ENCODE measurements at regions not wholly inside any gene's neighbourhood (a gene's known extent, or its start where the extent isn't known, plus 50 kb on each side); places are given as distances from the start of the nearest gene placed in this dataset.
A peak's percentile ranks its signal among the peaks of the same experiment; 100 is the strongest.

DNA sequence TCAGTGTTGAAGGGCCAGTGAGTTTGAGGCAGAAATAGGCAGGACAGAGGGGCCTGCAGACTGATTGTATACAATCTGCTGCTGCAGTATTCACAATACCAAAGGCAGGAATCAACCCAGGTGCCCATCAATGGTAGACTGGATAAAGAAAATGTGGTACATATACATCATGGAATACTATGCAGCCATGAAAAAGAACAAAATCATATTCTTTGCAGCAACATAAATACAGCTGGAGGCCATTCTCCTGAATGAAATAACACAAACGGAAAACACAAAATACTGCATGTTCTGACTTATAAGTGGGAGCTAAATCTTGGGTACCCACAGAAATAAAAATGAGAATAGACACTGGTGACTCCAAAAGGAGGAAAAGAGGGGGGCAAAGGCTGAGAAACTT is 485.1 kb downstream of the XYLT1 start:
- ChIA-PET POLR2A (no interaction called here), CTCF (interaction anchor here (0.6 kb wide), 1 partner anchor 31 kb away, joined by 3 read pairs; no protein-coding TSS in a partner anchor)
- H3K4me1 ChIP-seq (ENCODE audit: control insufficient read depth, insufficient read depth, low read length) = no peaks in the 10 kb centered on the region
- H3K27ac ChIP-seq (ENCODE audit: extremely low read depth, low read depth, low read length) = no peak overlapping the region
- H3K9me3 ChIP-seq (ENCODE audit: control insufficient read depth, insufficient read depth, low read depth, low read length) = no peaks in the 10 kb centered on the region
- no peaks in the 10 kb centered on the region for H3K36me3 ChIP-seq (ENCODE audit: control insufficient read depth in 2 of 2, insufficient read depth in 1 of 2, low read length in 2 of 2)
- no peak overlapping the region for H3K4me3 ChIP-seq (ENCODE audit: low read depth, low read length)
- TF ChIP-seq ZSCAN23 (tag by site-specific recombination; IDR thresholded peaks at IDR 0.05) = no peak
- TF ChIP-seq ZNF433 (tag by site-specific recombination; IDR thresholded peaks at IDR 0.05; ENCODE audit: low read depth) = no peak
- no peak for TF ChIP-seq RBAK (tag by site-specific recombination; IDR thresholded peaks at IDR 0.05)
- peak; percentile 61 for TF ChIP-seq ZNF146 (tag by site-specific recombination; IDR thresholded peaks at IDR 0.05)

DNA sequence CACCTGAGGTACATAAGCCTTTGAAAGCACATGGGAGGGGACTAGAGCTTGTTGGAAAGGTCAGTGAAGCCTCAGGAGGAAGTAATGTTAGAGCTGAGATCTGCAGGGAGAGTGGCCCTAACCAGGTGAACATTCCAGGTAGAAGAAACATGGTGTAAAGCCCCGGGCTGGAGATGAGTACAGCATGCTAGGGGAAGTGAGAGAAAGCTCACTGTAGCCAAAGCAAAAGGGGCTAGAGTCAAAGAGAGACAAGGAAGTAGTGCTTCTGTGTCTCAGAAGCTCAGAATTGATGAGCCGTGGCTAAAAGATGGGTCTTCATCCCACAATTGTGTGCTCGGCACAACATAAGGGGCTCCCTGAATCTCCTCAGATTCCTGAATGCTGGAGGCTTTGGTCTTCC is 481.8 kb downstream of the XYLT1 start:
- Histone ChIP-seq H3K4me1 (ENCODE audit: control insufficient read depth, insufficient read depth, low read length) (no peaks in the 10 kb centered on the region), H3K27ac (ENCODE audit: extremely low read depth, low read depth, low read length) (no peak overlapping the region), H3K36me3 (ENCODE audit: control insufficient read depth in 2 of 2, insufficient read depth in 1 of 2, low read length in 2 of 2) (no peaks in the 10 kb centered on the region), H3K4me3 (ENCODE audit: low read depth, low read length) (no peak overlapping the region), H3K9me3 (ENCODE audit: control insufficient read depth, insufficient read depth, low read depth, low read length) (no peaks in the 10 kb centered on the region)
- TF ChIP-seq ZNF558 (tag by site-specific recombination; IDR thresholded peaks at IDR 0.05) (no peak), ZNF701 (tag by site-specific recombination; IDR thresholded peaks at IDR 0.05) (no peak), ZNF510 (tag by site-specific recombination; IDR thresholded peaks at IDR 0.05; ENCODE audit: insufficient replicate concordance) (no peak), GLI2 (tag by site-specific recombination; IDR thresholded peaks at IDR 0.05; ENCODE audit: borderline replicate concordance, low read depth) (no peak), ZNF114 (tag by site-specific recombination; IDR thresholded peaks at IDR 0.05) (no peak), ZFP69B (tag by site-specific recombination; IDR thresholded peaks at IDR 0.05) (no peak), ZNF473 (tag by site-specific recombination; IDR thresholded peaks at IDR 0.05) (no peak), BCL11B (tag by site-specific recombination; IDR thresholded peaks at IDR 0.05; ENCODE audit: low read depth) (no peak), ZBTB1 (tag by site-specific recombination; IDR thresholded peaks at IDR 0.05) (no peak), GFI1B (tag by site-specific recombination; IDR thresholded peaks at IDR 0.05) (no peak), ZNF785 (tag by site-specific recombination; IDR thresholded peaks at IDR 0.05) (no peak), ZBTB20 (tag by site-specific recombination; IDR thresholded peaks at IDR 0.05) (no peak), ZNF623 (tag by site-specific recombination; IDR thresholded peaks at IDR 0.05) (no peak)
- TF ChIP-seq, protein P1, sequence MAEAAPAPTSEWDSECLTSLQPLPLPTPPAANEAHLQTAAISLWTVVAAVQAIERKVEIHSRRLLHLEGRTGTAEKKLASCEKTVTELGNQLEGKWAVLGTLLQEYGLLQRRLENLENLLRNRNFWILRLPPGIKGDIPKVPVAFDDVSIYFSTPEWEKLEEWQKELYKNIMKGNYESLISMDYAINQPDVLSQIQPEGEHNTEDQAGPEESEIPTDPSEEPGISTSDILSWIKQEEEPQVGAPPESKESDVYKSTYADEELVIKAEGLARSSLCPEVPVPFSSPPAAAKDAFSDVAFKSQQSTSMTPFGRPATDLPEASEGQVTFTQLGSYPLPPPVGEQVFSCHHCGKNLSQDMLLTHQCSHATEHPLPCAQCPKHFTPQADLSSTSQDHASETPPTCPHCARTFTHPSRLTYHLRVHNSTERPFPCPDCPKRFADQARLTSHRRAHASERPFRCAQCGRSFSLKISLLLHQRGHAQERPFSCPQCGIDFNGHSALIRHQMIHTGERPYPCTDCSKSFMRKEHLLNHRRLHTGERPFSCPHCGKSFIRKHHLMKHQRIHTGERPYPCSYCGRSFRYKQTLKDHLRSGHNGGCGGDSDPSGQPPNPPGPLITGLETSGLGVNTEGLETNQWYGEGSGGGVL (tag by site-specific recombination; IDR thresholded peaks at IDR 0.05) = no peak
- TF ChIP-seq, protein P2, sequence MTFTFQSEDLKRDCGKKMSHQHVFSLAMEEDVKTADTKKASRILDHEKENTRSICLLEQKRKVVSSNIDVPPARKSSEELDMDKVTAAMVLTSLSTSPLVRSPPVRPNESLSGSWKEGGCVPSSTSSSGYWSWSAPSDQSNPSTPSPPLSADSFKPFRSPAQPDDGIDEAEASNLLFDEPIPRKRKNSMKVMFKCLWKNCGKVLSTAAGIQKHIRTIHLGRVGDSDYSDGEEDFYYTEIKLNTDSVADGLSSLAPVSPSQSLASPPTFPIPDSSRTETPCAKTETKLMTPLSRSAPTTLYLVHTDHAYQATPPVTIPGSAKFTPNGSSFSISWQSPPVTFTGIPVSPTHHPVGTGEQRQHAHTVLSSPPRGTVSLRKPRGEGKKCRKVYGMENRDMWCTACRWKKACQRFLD (tag by site-specific recombination; IDR thresholded peaks at IDR 0.05) = no peak
- TF ChIP-seq, protein P3, sequence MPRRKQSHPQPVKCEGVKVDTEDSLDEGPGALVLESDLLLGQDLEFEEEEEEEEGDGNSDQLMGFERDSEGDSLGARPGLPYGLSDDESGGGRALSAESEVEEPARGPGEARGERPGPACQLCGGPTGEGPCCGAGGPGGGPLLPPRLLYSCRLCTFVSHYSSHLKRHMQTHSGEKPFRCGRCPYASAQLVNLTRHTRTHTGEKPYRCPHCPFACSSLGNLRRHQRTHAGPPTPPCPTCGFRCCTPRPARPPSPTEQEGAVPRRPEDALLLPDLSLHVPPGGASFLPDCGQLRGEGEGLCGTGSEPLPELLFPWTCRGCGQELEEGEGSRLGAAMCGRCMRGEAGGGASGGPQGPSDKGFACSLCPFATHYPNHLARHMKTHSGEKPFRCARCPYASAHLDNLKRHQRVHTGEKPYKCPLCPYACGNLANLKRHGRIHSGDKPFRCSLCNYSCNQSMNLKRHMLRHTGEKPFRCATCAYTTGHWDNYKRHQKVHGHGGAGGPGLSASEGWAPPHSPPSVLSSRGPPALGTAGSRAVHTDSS (tag by site-specific recombination; IDR thresholded peaks at IDR 0.05) = no peak
- TF ChIP-seq, protein P4, sequence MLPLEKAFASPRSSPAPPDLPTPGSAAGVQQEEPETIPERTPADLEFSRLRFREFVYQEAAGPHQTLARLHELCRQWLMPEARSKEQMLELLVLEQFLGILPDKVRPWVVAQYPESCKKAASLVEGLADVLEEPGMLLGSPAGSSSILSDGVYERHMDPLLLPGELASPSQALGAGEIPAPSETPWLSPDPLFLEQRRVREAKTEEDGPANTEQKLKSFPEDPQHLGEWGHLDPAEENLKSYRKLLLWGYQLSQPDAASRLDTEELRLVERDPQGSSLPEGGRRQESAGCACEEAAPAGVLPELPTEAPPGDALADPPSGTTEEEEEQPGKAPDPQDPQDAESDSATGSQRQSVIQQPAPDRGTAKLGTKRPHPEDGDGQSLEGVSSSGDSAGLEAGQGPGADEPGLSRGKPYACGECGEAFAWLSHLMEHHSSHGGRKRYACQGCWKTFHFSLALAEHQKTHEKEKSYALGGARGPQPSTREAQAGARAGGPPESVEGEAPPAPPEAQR (tag by site-specific recombination; IDR thresholded peaks at IDR 0.05) = no peak
- POLR2A ChIA-PET = no interaction called here
- CTCF ChIA-PET = interaction anchor here (0.8 kb wide), 1 partner anchor 118 kb away, joined by 4 read pairs; no protein-coding TSS in a partner anchor

All from HEK293 (cell line).